NCI-H2107 (cell line): ENCODE measurements at regions not wholly inside any gene's neighbourhood (a gene's known extent, or its start where the extent isn't known, plus 50 kb on each side); places are given as distances from the start of the nearest gene placed in this dataset.

Experiments used
- DNase-seq: peaks from one replicate; lab custom pipeline; 2025; lab: John Stamatoyannopoulos, UW

GRCh38 chr12:77571768-77572167 is 258.9 kb upstream of the NAV3 start:
- no peak for DNase-seq

- no peak for DNase-seq
Observed at GRCh38 chr12:77571127-77571526, 259.6 kb upstream of the NAV3 start.

- DNase-seq: no peak
Observed at GRCh38 chr12:77569876-77570275, 260.8 kb upstream of the NAV3 start.

GRCh38 chr12:77560714-77561113 is 270.0 kb upstream of the NAV3 start:
- DNase-seq: no peak

GRCh38 chr12:77559400-77560074 is 271.2 kb upstream of the NAV3 start:
- no peak for DNase-seq

- DNase-seq: no peak
Observed at GRCh38 chr12:77555074-77555473, 275.6 kb upstream of the NAV3 start.

GRCh38 chr12:77553976-77554619 is 276.6 kb upstream of the NAV3 start:
- no peak for DNase-seq

- no peak for DNase-seq
Observed at GRCh38 chr12:77549383-77550128, 281.1 kb upstream of the NAV3 start.

- DNase-seq: no peak
Observed at GRCh38 chr12:77548797-77549196, 281.9 kb upstream of the NAV3 start.

GRCh38 chr12:77540097-77540496 is 290.6 kb upstream of the NAV3 start:
- no peak for DNase-seq

GRCh38 chr12:77537663-77538062 is 293.0 kb upstream of the NAV3 start:
- no peak for DNase-seq

- no peak for DNase-seq
Observed at GRCh38 chr12:77535734-77536133, 295.0 kb upstream of the NAV3 start.

GRCh38 chr12:77531912-77532311 is 298.8 kb upstream of the NAV3 start:
- DNase-seq: no peak

- DNase-seq: no peak
Observed at GRCh38 chr12:77522247-77522646, 308.4 kb upstream of the NAV3 start.

- DNase-seq: no peak
Observed at GRCh38 chr12:77521508-77522115, 309.1 kb upstream of the NAV3 start.

- DNase-seq: no peak
Observed at GRCh38 chr12:77514511-77514910, 316.2 kb upstream of the NAV3 start.

- no peak for DNase-seq
Observed at GRCh38 chr12:77510985-77511384, 319.7 kb upstream of the NAV3 start.

- no peak for DNase-seq
Observed at GRCh38 chr12:77504466-77504865, 326.2 kb upstream of the NAV3 start.

- no peak for DNase-seq
Observed at GRCh38 chr12:77500089-77500488, 330.6 kb upstream of the NAV3 start.

GRCh38 chr12:77497647-77498046 is 333.0 kb upstream of the NAV3 start:
- no peak for DNase-seq

- DNase-seq: no peak
Observed at GRCh38 chr12:77496714-77497113, 334.0 kb upstream of the NAV3 start.

GRCh38 chr12:77494296-77494695 is 336.4 kb upstream of the NAV3 start:
- DNase-seq: no peak
